Body of pancreas (tissue), 4 donors: ENCODE measurements at regions not wholly inside any gene's neighbourhood (a gene's known extent, or its start where the extent isn't known, plus 50 kb on each side); places are given as distances from the start of the nearest gene placed in this dataset.

Source experiments
- ATAC-seq: fragments of 150-250 bp; one replicate; pipeline ENCODE4 v1.9.1; 2016
- DNase-seq, 4 donors: peaks; one replicate each; pipeline ENCODE4 v3.0.0-alpha.2; 2019
- H3K27ac ChIP-seq, 4 donors: fragments of 200-600 bp; sonication (generic); 1 replicate in 3 of 4; 2 replicates in 1 of 4; pipeline versions ENCODE4 v1.5.1 to v1.6.1; 2016 to 2019; ENCODE audit warnings: mild to moderate bottlenecking in 1 of 4, mixed read lengths in 1 of 4, moderate library complexity in 1 of 4
- H3K27me3 ChIP-seq, 2 donors: fragments of 200-600 bp; sonication (generic); one replicate each; pipeline ENCODE4 v1.6.0; 2016; ENCODE audit warnings: mild to moderate bottlenecking in 1 of 2
- H3K36me3 ChIP-seq, 2 donors: fragments of 200-600 bp; sonication (generic); replicated peaks in 1 of 2; 2 replicates each; pipeline ENCODE4 v1.5.1; 2016; ENCODE audit warnings: low read depth in 2 of 2; ENCODE audit not compliant: insufficient read depth in 1 of 2
- H3K4me1 ChIP-seq: fragments of 200-600 bp; sonication (generic); one replicate; pipeline ENCODE4 v1.6.0; 2016
- H3K4me3 ChIP-seq, 2 donors: fragments of 200-600 bp; sonication (generic); 1 replicate in 1 of 2; 2 replicates in 1 of 2; pipeline ENCODE4 v1.5.1; 2016 to 2019
- H3K9me3 ChIP-seq, 3 donors: fragments of 200-600 bp; sonication (generic); 1 replicate in 2 of 3; 2 replicates in 1 of 3; pipeline ENCODE4 v1.5.1; 2016
- POLR2A ChIP-seq, 3 donors: fragments of 450-650 bp; IDR thresholded peaks; one replicate each; pipeline ENCODE4 v1.6.1; 2016; ENCODE audit warnings: antibody characterized with exemption in 3 of 3, mild to moderate bottlenecking in 2 of 3
- WGBS, 2 donors: methylation state at CpG; one replicate each; pipeline ENCODE4 v1.1.5; 2017; 5-methylcytosine and 5-hydroxymethylcytosine counted together
- intact Hi-C: fragments of 100-400 bp; cut with DNase I; formaldehyde crosslinking; loops from one replicate; pipeline ENCODE4 v1.15.1; 2023
- TF ChIP-seq, protein P1 (sequence below), 7 experiments: fragments of 450-650 bp in 4 of 7; fragments of 200-600 bp in 3 of 7; sonication (generic) in 3 of 7; IDR thresholded peaks; one replicate each; pipeline ENCODE4 v1.5.1; 2016 to 2019; ENCODE audit warnings: antibody characterized with exemption in 7 of 7

DNA sequence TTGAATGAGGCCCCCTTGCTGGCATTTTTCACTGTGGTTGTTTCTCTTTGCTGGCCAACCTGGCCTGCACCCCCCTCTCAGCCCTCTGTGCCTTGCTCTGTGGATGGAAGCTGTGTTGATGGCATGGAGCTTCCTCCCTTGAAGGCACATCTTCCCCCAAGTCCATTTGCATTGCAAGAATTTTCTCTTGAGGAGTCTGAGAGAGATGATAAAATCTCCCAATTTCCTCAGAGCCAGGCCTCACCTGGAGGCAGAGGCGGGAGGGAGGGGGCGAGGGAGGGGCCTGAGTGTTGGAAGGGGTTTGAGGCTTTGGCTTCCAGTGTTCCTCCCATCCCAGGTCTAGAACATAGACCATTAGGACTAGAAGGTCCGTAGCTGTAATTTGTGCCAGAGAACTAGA, 175.1 kb downstream of the SCP2D1 start:
- WGBS, 2 donors: 73 to 77% methylated on average over 3 of the region's 3 CpGs
- Histone ChIP-seq H3K36me3 (no peaks in the 10 kb centered on the region), H3K9me3 (no peaks in the 10 kb centered on the region), H3K27me3 (no peaks in the 10 kb centered on the region), H3K27ac (no peak overlapping the region), H3K4me1 (no peaks in the 10 kb centered on the region), H3K4me3 (no peak overlapping the region)
- ATAC-seq (no peak), DNase-seq (no peak)
- TF ChIP-seq, protein P1, sequence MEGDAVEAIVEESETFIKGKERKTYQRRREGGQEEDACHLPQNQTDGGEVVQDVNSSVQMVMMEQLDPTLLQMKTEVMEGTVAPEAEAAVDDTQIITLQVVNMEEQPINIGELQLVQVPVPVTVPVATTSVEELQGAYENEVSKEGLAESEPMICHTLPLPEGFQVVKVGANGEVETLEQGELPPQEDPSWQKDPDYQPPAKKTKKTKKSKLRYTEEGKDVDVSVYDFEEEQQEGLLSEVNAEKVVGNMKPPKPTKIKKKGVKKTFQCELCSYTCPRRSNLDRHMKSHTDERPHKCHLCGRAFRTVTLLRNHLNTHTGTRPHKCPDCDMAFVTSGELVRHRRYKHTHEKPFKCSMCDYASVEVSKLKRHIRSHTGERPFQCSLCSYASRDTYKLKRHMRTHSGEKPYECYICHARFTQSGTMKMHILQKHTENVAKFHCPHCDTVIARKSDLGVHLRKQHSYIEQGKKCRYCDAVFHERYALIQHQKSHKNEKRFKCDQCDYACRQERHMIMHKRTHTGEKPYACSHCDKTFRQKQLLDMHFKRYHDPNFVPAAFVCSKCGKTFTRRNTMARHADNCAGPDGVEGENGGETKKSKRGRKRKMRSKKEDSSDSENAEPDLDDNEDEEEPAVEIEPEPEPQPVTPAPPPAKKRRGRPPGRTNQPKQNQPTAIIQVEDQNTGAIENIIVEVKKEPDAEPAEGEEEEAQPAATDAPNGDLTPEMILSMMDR (IDR thresholded peaks at IDR 0.05): no peak
- no peak for TF ChIP-seq POLR2A (IDR thresholded peaks at IDR 0.05)
- intact Hi-C loops: no loop called here

DNA sequence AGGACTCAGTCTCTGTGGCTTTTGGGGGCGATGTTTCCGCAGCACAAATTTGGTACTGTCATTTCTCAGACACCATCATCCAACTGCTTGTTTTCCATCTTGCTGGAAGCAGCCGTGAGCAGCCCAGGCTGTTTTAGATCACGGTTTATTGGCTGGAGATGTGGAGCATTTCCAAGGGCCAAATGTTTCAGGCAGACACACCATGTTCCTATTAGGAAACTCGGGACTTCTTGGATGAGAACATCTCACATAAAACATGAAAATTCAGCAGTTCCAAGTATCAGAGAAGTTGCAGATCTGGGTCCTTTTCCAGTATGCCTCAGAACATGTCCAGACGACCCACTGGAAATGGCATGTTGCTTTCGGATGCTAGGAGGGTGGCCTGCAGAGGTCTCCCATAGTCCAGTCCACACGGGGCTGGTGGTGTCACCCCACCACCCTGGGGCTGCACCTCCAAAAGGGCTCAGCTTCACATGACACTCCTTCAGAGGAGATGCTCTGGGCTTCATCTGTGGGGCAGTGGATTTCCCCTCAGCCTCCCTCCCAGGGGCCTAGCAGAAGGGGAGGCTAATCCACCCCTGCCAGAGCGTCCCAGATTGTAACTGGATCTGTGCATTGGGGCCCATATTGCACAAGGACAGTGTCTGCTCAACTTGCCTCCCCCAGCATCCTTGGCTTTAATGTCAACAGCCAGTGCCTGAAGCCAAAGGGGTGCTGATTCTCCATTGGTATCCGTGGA, 176.3 kb downstream of the SCP2D1 start:
- intact Hi-C loops: no loop called here
- WGBS, 2 donors: 66 to 68% methylated on average over 9 to 10 of the region's 10 CpGs
- no peaks in the 10 kb centered on the region for H3K27me3 ChIP-seq
- DNase-seq (peak in 1 of 4 donors; percentile 49), ATAC-seq (peak; percentile 40)
- peak overlapping the region in 1 of 4 donors; percentile 12 for H3K27ac ChIP-seq
- H3K9me3 ChIP-seq: no peaks in the 10 kb centered on the region
- no peak overlapping the region for H3K4me3 ChIP-seq
- TF ChIP-seq, protein P1 (IDR thresholded peaks at IDR 0.05): no peak
- TF ChIP-seq POLR2A (IDR thresholded peaks at IDR 0.05): no peak
- no peaks in the 10 kb centered on the region for H3K4me1 ChIP-seq
- no peaks in the 10 kb centered on the region for H3K36me3 ChIP-seq

- intact Hi-C loops: no loop called here
- H3K36me3 ChIP-seq: no peaks in the 10 kb centered on the region
- no peak for DNase-seq
- no peaks in the 10 kb centered on the region for H3K27me3 ChIP-seq
- H3K4me1 ChIP-seq: no peaks in the 10 kb centered on the region
- H3K9me3 ChIP-seq: no peaks in the 10 kb centered on the region
- 47 to 51% methylated on average over 2 of the region's 2 CpGs for WGBS, 2 donors
- no peak for ATAC-seq
- TF ChIP-seq, protein P1 (IDR thresholded peaks at IDR 0.05): no peak
- no peak for TF ChIP-seq POLR2A (IDR thresholded peaks at IDR 0.05)
- no peak overlapping the region for H3K27ac ChIP-seq
- no peak overlapping the region for H3K4me3 ChIP-seq
Measured at GRCh38 chr20:18991012-18991411, 177.4 kb downstream of the SCP2D1 start.

DNA sequence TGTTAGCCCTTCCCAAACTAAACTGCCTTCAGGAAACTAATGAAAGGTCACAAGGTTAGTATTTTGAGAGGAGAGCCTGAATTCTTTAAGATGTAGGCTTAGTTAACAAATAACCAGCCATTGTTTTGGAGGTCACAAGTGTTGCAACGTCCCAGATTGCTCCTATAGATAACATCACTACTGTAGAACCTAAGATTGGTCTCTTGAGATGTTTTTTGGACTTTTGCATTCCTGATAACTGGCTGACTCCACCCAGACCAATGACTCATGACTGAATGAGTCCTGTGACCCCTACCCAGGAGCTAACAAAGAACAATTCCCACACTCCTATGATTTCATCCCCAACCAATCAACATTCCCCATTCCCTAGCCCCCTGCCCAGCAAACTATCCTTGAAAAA, 178.8 kb downstream of the SCP2D1 start:
- WGBS, 2 donors: 14 to 32% methylated on average over 1 of the region's 1 CpG
- intact Hi-C loops: no loop called here
- ATAC-seq: no peak

More for the DNA sequence above, 178.8 kb downstream of the SCP2D1 start:
- Histone ChIP-seq H3K9me3 (no peaks in the 10 kb centered on the region), H3K36me3 (no peaks in the 10 kb centered on the region), H3K4me1 (no peaks in the 10 kb centered on the region), H3K27ac (no peak overlapping the region), H3K27me3 (no peaks in the 10 kb centered on the region), H3K4me3 (no peak overlapping the region)
- TF ChIP-seq POLR2A (IDR thresholded peaks at IDR 0.05): no peak
- TF ChIP-seq, protein P1 (IDR thresholded peaks at IDR 0.05): no peak
- no peak for DNase-seq
